COLO668 (cell line): ENCODE measurements at regions not wholly inside any gene's neighbourhood (a gene's known extent, or its start where the extent isn't known, plus 50 kb on each side); places are given as distances from the start of the nearest gene placed in this dataset.

ENCODE experiments used
- DNase-seq: peaks from one replicate; lab custom pipeline; 2025; ENCODE audit not compliant: unreplicated experiment; lab: John Stamatoyannopoulos, UW

DNA sequence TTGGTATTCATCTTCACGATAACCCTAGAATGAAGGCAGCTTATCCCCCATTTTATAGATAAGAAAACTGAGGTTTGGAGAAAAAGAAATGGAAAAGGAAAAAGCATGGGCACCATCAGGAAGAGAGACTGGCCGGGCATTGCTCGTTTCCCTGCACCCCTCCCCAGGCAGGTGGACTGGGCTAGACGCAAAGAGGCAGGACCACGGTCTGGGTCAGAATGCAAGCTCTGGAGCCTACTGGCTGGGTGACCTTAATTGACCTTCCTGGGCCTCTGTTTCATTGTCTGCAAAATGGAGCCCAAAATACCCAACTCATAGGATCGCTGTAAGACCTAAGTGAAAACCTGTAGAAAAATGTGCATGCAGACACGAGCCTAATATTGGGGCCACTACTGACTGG is 135.3 kb upstream of the GLI2 start:
- no peak for DNase-seq

DNA sequence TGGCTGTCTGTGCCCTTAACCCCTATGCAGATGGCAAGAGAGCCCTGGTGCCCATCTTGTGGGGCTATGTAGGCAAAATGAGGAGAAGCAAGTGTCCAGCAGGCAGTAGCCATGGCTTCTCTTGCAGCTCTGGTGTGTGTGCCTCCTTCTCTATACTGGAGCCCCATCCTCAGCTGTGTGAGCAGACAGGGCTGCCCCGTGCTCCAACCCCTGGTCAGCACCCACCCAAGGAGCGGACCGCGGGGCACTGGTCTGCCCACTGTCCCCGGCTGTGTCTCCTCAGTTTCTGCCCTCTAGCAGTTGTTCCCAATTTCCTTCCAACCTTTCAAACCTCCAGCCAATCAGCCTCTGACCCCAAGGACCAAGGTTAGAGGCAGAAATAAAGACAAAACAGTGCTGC is 134.9 kb upstream of the GLI2 start:
- DNase-seq = no peak

DNA sequence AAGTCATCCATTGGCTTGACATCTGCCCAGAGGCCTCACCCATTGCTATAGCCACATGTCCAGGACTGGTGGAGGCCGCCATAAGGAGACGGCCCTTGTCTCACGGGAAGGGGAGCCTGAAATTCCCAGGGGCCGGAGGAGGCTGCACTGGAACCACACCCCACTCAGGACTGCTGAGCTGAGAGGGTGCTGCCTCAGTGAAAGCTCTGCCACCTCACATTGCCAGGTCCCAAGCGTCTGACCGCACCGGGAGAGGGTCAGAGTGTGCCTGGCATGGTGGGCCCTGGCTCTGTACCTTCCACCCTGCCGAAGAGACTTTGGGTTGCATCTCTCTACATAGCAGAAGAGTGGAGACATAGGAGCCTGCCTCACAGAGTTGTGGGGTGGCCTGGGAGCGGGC is 134.1 kb upstream of the GLI2 start:
- no peak for DNase-seq

DNA sequence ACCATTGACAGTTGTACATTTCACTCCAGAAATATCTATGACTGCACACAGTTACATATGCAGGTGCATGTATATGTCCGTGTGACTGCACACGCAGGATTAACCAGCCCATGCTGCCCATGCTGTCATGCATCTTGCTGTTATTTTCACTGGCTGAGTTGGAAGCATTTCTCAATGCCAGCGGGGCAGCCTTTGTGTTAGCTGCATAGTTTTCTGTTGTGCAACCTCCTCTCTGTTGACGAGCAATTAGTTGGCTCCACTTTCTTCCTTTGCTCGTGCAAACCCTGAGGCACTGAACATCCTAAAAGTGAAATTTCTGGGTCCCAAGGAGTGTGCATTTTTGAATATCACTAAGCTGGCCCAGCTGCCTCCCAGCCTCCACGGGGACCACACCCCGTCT is 133.4 kb upstream of the GLI2 start:
- DNase-seq = no peak

DNA sequence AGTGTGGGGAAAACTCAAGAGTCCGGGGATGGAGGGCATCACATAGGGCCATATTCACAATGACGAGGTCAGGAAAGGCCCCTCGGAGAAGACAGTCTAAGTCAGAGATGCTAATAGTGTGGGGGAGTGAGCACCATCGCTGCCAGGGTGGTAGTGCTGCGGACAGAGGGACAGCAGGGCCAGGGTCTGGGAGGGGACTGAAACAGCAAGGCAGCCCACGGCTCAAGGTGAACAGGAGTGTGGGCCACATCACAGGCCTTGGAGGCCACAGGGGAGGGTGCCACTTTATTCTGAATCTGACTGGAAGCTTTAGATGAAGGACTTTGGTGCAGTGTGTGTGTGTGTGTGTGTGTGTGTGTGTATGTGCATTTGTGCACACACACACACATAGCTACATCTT is 130.9 kb upstream of the GLI2 start:
- DNase-seq = no peak

DNA sequence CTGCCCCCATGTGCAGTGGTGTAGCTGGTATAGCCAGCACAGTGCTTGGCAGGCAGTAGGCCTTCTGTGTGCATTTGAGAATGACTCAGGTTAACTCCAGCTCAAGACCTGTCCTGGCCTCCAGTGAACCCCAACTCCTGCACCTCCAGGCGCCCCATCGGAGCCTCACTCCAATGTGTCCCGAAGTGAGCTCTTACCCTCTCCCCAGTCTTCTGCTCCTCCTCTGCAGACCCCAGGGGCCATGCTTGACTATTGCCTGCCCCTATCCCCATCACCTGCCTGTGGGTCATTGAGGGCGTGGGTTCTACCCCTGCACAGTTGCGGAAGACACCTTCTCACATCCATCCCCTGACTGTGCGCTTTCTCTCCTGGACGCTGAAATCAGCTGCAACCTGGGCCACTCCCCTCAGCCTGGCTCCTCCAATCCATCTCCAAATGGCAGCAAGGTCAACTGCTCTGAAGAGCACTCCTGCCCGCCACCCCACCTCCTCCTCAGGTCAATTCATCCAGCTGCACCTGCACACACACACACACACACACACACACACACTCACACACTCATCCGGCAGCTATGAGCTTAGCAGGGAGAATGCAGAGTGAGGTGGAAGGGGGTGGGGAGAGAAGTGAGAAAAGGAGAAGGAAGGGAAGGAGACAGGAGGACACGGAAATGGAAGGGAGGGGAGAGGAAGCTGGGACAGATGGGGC is 130.3 kb upstream of the GLI2 start:
- peak; percentile 63 for DNase-seq

DNA sequence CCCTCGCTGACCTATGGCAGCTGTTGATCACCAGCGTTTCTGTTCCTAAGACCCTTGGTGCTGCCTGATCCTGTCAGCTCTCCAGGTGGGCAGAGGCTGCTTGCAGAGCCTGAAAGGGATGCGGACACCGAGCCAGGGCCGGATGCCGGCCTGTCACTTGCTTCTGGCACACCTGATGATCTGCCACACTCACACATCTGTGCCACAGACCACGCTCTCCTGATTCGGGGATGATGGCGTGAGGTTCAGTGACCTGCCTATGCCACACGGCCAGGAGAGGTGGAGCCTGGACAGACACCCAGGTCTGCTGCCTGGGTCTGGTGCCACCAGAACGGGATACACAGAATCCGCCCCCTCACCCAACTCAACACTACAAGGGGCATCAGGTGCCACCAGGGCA is 129.4 kb upstream of the GLI2 start:
- DNase-seq = no peak

DNA sequence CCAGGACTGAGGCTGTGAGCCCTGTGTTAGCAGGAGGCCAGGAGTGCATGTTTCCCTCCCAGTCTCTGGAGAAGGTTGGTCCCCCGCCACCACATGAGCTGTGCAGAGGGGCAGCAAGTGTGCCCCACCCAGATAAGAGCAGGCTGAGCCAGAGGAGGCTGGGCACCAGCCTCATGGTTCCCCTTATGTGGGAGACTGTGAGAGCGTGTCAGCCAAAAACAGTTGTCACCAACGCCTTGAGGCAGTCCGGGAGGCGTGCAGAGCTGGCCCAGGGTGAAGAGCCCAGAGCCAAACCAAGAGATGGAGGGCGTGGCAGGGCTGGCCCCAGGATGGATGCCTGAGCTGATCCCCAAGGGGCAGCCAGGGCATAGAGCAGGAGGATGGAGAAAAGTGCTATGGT is 128.7 kb upstream of the GLI2 start:
- no peak for DNase-seq

DNA sequence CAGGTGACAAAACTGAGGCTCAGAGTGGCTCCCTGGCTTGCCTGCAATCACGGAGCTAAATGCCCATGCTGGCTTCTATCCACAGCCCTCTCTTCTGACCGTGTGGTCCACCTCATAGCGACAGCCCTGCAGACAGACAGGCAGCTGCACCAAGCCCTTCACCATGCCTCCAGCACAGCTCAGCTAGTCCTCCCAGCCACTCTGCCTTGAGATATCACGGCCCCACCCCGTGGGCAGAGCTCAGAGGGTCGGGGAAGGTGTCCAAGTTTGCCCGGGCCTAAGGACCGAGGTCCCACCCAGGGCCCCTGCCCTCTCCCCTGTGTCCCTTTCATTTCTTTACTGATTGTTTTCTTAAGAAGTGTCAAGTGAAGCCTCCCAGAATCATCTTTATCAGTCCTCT is 128.2 kb upstream of the GLI2 start:
- no peak for DNase-seq

DNA sequence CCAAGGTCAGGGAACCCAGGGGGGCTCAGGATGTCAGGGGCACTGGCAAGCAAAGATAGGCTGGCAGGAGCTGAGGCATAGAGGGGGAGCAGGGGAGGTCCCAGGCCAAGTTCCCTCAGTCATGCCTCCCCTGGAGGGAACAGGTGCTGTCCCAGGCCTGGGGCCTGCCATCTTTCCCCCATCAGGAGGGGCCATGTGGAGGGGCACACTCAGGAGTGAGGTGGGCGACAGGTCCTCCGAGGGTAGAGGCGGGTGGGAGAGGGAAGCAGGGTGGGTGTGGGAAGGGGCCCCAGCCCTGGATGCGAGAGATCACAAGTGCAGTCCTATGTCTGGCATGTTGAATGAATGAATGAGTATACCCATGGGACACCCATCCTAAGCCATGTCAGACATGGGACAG is 127.7 kb upstream of the GLI2 start:
- DNase-seq = no peak

DNA sequence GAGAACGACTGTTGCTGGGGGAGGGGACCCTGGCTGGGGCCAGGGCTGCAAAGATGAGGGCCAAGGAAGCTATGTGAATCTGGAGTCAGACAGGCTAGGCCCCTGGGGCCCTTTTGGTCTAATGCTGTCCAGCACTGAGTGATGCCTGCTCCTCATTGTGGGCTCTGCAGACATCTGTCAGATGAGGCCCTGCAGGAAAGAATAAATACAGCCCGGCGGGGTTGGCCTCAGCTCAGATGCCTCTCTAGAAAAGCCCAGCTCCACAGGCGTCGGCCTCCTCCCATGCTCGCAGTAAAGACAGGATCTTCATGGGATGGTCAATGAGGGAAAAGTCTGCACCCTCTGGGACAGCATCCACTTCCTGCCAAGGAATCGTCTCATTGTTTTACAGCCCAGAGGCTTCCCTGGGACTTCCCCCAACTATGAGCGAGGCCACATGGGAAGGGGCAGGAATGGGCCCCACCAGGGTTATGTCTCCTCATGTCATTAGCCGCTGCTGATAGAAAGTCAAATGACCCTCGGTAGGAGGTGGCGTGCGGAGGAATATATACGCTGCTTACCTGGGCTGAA is 125.8 kb upstream of the GLI2 start:
- no peak for DNase-seq

DNA sequence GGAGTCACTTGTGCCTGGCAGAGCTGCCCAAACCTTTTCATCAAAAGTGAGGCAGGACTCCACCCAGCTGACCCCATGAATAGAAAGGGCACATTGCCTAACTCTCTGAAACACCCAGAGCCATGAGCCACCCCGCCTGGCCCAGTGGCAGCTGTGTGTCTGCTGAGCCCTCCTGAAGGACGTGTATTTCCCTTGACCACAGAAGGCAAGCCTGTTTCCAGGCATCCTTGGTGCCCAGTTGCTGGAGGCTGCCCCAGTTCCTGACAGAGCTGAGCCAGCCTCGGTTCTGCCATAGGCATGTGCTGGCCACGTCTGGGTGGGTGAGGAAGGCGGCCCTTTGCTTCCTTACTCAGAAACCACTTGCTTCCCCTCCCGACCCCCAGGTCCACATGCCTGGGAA is 124.7 kb upstream of the GLI2 start:
- no peak for DNase-seq

DNA sequence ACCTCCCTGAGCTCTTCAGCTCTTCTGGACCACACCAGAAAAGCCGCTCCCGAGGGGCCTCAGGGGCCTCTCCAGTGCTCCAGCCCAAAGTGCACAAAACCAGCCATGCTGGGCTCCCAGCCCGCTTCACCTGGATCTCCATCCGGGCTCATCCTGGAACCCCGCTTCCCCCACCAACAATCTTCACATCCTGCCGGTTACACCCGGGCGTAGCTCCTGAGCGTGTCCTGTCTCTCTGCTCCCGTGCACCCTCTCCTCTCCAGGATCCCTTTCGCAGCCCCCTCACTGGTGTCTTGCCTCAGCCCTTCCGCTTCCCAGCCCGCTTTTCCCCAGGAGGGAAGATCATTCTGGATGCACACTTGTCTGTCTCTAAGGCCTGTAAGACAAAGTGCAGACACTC is 123.7 kb upstream of the GLI2 start:
- no peak for DNase-seq

DNA sequence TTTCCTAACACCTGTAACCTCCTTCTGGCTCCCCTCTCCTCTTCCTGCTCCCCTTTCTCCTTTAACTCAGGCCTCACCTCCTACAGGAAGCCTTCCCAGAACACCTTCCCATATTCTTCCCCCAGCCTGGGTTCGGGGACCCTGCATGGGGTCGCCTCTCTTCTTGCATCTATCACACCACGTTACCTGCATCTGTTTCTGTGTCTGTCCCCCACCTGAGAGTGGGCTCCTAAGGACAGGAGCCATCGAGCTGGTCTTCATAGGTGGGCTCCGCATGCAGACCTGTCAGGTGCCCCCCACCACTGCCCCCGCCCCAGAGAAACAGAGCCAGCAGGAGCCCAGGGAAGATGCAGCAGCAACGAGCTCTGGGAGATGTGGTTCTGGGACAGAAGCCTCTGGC is 123.2 kb upstream of the GLI2 start:
- no peak for DNase-seq

DNA sequence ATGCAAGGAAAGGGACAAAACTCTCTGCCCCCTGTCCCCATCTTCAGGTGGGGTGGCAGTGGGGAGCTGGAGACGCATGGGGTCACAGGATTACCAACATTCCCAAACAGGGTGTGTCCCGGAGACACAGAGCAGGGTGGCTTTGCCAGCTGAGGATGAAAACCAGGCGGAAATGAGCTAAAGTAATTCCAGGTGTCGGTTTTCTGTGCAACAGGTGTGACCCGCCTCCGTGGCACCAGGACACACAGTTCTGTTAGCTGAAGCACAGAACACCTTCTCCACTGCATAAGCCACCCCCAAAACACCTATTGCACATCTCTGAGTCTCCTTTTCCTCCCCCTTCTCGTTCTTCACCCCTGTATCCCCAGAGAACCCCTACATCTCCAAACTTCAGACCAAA is 122.7 kb upstream of the GLI2 start:
- peak; percentile 34 for DNase-seq

DNA sequence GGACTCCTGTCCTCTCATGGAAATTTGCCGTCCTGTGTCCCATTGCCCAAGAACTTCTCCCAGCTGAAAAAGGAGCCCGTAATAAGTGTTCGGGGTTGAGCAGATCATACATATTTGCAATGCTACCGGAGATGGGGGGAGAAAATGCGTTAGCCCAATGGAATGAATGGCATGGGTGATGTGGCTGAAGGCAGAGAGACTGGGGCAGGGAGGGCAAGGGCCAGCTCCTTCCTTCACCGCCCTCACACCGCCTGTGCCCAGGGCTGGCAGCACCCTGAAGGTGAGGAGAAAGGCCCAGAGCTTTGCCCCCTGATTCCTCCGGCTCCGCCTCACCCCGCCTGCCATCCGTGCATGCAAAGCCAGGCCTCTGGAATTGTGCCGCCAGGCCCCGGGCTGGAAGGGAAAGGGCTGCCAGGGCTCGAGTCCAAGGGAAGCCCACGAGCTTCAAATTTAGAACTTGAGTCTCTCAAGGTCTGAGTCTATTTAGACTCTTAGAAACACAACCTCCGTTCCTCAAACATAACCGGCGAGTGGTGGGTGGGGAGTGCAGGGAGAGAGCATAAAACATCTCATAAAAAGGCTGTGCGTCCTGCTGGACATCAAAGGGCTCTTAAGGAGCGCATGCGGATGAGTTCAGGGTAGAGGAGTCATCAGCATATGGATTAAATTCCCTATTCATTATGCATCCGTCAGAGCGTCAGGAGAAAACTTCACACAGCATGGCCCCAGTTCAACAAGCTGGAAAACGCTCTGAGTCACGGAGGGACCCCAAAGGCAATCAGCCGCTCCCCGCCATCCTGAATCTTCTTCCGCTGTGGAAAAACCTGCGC is 121.7 kb upstream of the GLI2 start:
- DNase-seq = no peak

DNA sequence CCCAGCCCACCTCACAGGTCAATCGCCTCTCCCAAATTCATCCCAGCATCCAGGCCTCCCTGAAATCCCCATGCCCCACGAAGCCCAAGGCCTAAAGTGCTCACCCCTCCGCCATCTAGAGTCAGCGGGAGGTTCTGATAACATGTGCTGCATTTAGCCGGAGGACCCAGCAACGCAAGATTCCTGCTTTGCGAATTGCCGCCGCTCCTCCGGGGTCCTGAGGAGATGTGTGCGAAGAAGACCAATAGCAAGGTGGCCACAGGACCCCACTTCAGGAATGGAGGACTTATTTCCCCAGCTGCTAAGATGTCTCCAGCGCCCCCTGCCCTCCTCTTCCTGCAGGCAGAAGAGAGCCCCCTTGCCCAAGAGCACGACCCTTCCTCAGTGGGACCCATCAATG is 120.8 kb upstream of the GLI2 start:
- no peak for DNase-seq

DNA sequence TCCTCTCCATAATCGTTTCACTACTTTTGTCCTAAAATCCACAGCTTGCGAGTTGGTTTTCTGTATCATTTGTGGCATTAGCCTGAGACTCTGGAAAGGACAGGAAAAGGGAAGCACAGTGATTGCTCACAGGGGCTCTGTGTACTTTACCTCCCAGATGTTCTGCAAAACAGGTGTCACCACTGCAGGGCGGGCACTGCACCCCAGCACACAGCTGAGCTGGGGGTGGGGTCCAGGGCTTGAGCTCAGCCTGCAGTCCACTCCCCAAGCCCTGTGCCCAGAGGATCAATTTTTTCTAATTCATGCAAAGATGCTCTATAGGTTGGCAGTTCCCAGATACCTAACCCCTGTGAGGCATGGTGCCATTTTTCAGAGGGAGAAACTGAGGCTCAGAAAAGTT is 119.4 kb upstream of the GLI2 start:
- DNase-seq = no peak

DNA sequence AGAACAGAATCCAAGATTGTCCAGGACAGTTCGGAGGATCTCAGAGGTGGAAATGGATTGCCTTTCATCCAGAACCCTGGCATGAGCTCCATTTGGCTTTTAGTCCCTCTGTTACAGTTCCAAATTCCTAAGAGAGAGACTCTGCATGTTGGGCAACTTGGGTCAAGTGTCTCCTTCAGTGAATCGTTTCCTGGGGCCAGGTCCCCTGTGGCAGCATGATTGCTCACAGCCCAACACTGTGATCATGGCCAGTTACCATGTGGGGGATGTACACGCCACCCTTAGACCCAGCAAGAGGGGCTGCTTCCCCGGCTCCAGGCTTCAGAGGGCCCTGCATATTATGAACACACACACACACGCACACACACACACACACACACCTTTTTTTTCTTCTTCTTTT is 118.6 kb upstream of the GLI2 start:
- DNase-seq = no peak

DNA sequence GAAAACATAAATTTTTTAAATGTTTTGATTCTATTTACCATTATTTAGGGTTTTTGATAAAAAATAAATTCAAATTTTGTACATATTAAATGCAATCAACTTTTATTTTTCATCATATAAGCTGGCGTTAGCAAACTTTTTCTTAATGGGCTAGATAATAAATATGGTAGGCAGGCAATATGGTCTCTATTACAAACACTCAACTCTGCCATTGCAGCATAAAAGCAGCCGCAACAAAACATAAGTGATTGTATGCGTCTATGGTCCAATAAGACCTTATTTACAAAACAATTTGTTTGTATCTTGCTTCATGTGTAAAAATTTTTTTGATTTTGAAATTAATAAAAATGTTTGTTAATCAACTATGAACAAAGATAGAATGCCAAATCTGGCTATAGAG is 116.8 kb upstream of the GLI2 start:
- no peak for DNase-seq

DNA sequence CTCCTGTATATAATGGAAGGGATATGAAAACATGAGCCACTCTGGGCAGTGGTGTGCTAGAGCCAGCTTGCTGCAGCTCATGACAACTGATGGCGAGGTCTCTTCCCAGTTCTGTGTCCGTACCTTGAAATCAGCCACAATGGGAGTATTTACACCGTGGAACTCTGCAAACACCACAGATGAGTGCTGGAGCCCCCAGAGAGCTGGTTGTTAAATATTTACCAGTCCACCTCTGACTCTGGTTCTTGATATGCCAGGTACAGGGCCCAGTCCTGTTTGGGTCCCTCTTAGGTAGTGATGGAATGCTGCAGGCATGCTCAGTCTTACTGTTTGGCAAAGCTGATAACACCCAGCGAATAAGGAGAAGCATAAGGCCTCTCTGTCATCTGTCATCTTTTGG is 116.1 kb upstream of the GLI2 start:
- DNase-seq = peak; percentile 27

DNA sequence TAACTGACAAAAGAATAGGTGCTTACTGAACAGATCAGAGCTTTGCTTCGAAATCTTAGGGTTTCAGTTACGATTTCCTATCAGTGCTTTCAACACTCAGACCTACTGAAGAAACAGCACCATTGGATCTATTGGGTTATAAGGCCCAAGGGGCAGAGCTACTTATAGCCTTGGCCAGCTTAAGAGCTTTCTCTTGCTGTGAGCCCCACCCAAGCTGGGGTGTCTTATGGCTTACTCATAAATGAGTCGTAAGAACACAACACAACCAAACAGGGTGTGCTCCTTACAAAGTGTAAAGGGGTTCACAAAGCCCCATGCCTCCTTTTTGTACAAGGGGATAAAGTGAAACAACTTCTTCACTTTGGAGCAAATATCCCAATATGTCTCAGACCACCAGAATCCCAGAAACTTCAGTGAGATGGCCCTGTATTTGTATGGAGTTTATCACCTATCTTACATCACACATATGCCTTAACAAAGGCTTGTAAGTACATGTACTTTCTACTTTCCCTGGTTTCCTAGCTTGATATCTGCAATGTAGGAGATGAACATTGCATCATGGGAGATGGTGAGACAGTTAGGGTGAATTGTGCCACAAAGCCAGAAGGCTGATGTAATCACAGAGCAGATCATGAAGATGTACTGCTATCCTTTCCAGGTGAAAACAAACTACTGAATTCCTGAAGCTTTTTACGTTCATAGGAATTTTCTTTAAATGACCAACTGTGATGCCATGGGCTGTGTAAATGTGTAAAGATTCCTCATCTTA is 115.5 kb upstream of the GLI2 start:
- DNase-seq = no peak
